Frontal cortex (tissue), 3 donors: ENCODE measurements at regions not wholly inside any gene's neighbourhood (a gene's known extent, or its start where the extent isn't known, plus 50 kb on each side); places are given as distances from the start of the nearest gene placed in this dataset.
"Not testable (repeated sequence)": the region's sequence is repeated elsewhere in the genome, so short reads cannot be mapped to it uniquely, and the experiment has no call there.

Experiments used
- DNase-seq, 2 donors: peaks; one replicate each; pipeline ENCODE4 v3.0.0; 2012; ENCODE audit warnings: low spot score in 2 of 2
- FAIRE-seq: peaks from 2 replicates; lab custom pipeline; 2012; peaks lifted over from hg19 to GRCh38; lab: Jason Lieb, UNC
- donor health status: control.
- donor health status: control.
- donor health status: control.

- no peak for DNase-seq
- FAIRE-seq = no peak
Measured at GRCh38 chr3:159482994-159483367, 505.7 kb upstream of the IL12A start.

DNA sequence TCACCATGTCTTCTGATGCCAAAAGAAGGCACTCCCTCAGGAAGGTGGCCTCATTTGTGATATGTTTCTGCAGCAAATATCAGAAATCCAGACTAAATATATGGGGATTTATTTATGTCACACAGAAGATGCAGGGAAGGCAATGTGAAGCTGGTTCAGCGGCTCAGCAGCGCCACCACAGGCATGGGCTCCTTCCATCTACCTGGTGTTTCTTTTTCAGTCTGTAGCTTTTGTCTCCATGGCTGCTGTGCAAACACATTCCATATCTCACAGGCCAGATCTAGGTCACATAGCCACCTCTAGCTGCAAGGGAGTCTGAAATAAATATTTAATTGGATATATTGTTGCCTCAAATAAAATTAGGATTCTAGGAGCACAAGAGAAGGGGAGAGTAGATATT is 502.1 kb upstream of the IL12A start:
- FAIRE-seq (no peak), DNase-seq (no peak)

- DNase-seq (no peak), FAIRE-seq (no peak)
Measured at GRCh38 chr3:159487304-159487703, 501.3 kb upstream of the IL12A start.

DNA sequence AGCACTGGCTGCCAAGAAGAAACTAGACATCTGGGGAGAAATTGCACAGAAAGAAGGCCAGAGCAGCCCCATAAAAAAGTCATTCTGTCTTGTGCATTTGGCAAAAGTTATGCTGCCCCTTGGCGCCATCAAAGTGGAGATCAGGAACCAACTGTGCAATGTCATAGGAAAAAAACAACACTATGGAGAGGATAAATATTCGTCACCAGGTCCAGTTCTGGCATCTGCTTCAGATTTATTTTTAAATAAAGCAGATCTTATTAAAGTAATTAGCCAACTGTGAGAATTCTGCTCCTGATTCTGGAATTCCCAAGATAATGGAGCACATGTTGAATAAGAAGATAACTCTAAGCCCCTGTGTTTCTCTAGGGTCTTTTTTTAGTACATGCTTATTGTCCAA is 500.0 kb upstream of the IL12A start:
- DNase-seq (no peak), FAIRE-seq (no peak)

GRCh38 chr3:159497361-159497760 is 491.3 kb upstream of the IL12A start:
- DNase-seq (no peak), FAIRE-seq (no peak)

DNA sequence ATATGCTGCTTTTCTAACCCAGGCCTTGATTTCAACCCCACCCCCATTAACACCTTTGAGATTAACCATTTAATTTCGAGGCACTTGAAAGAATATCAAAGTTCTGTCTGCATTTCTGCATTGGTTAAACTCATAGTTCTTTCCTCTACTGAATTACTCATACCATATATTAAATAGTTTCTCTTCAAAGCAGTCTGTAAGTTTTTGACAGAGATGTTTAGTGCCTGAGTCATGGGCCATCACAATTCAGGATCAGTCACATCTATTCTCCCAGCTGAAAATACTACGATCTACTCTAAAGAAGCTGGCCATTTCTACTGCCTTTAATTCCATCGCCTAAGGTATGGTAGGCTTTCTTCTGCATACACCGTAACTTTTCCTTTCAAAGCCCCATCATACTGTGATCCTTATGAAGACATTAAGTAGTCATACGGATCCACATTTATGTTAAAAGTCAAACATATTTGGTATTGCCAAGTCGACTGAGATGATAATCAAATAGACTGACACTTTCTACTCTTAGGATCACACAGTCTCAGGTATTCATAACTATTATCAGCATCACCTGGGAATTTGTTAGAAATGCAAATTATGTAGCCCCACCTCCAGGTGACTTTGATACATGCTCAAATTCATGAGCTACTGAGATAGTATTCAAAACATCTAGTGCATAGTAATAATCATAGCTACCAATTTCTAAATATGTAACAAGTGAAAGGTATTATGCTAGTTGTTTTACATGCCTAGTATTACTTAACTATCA is 489.4 kb upstream of the IL12A start:
- DNase-seq (no peak), FAIRE-seq (no peak)

GRCh38 chr3:159501029-159501428 is 487.6 kb upstream of the IL12A start:
- no peak for FAIRE-seq
- DNase-seq = no peak

DNA sequence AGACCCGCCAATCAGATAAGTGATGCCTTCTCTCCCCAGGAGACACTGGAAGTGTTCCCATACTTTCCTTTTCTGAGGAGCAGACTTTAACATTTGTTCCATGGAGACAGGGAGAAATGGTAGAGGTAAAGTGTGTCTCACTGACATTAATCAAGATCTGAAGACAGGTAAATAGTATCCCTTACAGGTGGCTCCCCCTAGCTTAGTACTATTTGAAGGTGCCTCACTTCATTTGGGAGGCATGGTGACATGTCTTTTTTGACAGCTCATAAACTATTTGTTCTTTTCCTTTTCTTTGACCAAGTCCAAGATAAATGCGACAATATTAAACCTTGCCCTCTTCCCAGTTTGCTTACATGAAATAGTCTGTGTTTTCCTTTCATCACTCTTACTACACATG is 485.6 kb upstream of the IL12A start:
- no peak for DNase-seq

GRCh38 chr3:159510988-159511387 is 477.6 kb upstream of the IL12A start:
- DNase-seq, FAIRE-seq: not testable (repeated sequence)

More for the DNA sequence above, 485.6 kb upstream of the IL12A start:
- no peak for FAIRE-seq

DNA sequence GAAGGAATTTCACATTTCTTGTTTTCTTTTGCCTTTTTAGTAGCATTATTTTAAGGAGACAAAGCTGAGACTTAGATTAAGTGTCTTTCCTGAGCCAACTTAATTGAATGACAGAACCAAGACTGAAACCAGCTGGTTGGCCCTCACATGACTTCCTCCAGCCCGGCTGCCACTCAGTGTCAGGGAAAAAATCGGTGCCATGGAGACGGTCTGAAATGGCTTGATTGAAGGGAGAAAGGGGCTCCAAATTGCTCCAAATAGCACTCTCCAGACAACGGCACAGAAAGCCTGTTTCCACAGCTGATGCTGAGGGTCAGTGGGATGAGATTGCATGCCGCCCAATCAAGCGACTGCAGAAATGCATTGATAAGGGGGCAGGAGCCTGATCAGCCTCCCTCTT is 475.2 kb upstream of the IL12A start:
- FAIRE-seq (no peak), DNase-seq (no peak)

DNA sequence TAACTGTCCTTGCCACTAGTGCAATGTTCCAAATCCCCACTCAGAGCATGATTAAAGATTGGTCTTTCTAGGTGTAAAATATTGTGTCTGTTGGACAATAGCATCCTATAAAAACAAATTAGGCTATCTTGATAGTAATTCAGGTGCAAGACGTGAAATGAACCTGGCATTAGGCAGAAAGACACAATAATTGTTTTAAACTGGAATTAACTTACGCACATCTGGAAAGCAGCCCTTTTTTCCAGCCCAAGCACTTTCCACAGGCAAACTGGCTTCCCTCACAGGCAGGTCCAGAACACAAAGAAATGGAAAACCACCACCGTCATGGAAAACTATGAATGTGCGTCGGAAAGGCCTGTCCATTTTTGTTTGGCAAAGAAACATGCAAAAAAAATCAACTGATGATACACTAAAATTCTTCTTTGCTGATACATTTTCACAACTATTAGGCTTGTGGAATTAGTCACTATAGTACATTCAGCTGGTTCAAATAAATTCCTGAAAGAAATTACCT is 474.7 kb upstream of the IL12A start:
- DNase-seq = no peak
- no peak for FAIRE-seq

- FAIRE-seq (no peak), DNase-seq (no peak)
Measured at GRCh38 chr3:159517105-159517504, 471.5 kb upstream of the IL12A start.

DNA sequence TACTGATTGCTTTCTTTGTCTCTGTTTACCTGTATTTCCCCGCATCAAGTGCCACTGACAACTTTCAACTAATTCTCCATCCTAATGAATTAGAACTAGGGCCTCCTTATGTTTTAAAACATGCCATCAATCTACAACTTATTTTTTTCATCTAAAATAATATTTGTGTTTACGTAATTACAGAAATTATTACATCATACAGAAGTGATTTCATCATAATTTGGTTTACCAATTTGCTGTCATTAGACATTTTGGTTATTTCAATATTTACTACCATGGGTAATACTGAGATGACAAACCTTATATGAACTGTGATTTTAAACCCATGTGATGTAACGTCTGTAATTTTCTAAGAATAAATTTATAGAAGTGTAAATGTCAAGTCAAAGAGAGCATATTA is 468.0 kb upstream of the IL12A start:
- FAIRE-seq (no peak), DNase-seq (no peak)

- DNase-seq (no peak), FAIRE-seq (no peak)
Measured at GRCh38 chr3:159522276-159522675, 466.4 kb upstream of the IL12A start.

DNA sequence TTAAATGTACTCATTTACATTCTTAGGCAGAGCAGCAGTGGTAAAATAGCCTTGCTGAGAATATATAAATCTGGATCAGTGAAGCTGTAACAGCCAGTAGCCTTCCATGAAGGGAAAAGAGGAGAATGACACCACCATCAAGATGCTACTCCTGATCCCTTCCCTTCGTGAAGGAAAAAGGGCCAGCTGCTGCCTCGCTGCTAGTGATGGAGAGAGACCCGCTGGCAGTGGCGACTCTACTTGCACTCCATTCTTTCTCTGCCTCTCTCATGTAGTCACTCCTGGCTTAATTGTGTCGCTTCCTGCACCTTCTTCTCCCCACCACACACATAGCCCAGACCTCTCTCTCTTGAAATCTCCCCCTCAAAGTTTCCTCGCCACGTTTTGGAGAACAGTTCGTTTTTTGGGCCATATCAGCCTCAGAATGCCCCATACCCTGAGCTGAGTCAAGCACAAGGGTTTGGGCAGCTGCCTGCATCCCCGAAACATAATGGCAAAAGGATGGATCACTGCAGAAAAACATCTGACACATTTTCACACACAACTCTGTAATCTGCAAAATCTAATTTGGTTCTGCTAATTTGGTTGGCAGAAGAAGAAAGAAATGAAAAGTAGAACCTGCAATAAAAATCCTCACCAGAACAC is 460.3 kb upstream of the IL12A start:
- DNase-seq = no peak
- FAIRE-seq = no peak

GRCh38 chr3:159532577-159532976 is 456.1 kb upstream of the IL12A start:
- FAIRE-seq (no peak), DNase-seq (no peak)

- FAIRE-seq = no peak
Measured at GRCh38 chr3:159534496-159534895, 454.1 kb upstream of the IL12A start.

GRCh38 chr3:159536876-159537275 is 451.8 kb upstream of the IL12A start:
- DNase-seq = no peak
- no peak for FAIRE-seq

More at GRCh38 chr3:159534496-159534895, 454.1 kb upstream of the IL12A start:
- DNase-seq = no peak

DNA sequence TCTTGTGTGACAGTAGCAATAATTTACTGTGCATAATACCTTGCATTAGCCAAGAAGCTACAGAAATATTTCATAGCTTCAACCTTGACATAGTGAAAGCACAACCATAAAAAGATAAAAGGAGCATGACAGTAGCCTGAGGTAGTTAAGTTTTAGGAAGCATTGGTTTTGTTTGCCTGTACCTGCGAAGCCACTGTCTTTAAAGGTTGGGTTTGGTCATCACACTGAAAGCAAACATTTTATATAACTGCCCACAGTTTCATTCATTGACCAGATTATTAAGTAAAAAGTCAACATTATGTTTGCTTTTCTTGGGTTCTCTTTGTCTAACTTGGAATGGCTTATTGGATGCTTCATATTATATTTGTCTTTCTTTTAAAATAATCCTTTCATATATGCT is 450.1 kb upstream of the IL12A start:
- no peak for DNase-seq
- FAIRE-seq = no peak

- no peak for DNase-seq
- no peak for FAIRE-seq
Measured at GRCh38 chr3:159540882-159541495, 447.6 kb upstream of the IL12A start.

GRCh38 chr3:159548675-159549335 is 439.8 kb upstream of the IL12A start:
- DNase-seq (no peak), FAIRE-seq (no peak)
